GM12878 (cell line): ENCODE measurements at regions not wholly inside any gene's neighbourhood (a gene's known extent, or its start where the extent isn't known, plus 50 kb on each side); places are given as distances from the start of the nearest gene placed in this dataset.

Experiments
- ATAC-seq: fragments of 200-7000 bp; cut with Tn5 transposase; 3 replicates; pipeline ENCODE4 v1.9.1; 2020; ENCODE audit warnings: mild to moderate bottlenecking, moderate library complexity
- BruUV-seq: library from RNA; stranded (reverse); fragments of 400-500 nt; replicated peaks from 2 replicates; lab custom pipeline; 2021; lab: Mats Ljungman, UMichigan
- CTCF ChIA-PET: fragments of 300-600 bp; sonication (Branson Sonifier 250); formaldehyde crosslinking; extraction: SDS; loops from one replicate; lab custom pipeline; 2021; ENCODE audit warnings: inconsistent platforms; lab: Yijun Ruan, JAX
- POLR2A ChIA-PET: fragments of 350-600 bp; formaldehyde crosslinking; extraction: SDS; loops from one replicate; lab custom pipeline; 2021; ENCODE audit warnings: inconsistent platforms; lab: Charles Lee
- RAD21 ChIA-PET: fragments of 300-600 bp; sonication (Branson Sonifier 250); formaldehyde crosslinking; loops from one replicate; lab custom pipeline; 2023; ENCODE audit warnings: antibody characterized with exemption; ENCODE audit not compliant: unreplicated experiment; lab: Charles Lee
- SMC1A ChIA-PET: fragments of 300-600 bp; sonication (Branson Sonifier 250); formaldehyde crosslinking; loops from one replicate; lab custom pipeline; 2023; ENCODE audit not compliant: unreplicated experiment, uncharacterized antibody; lab: Charles Lee
- DNase-seq: peaks from one replicate; pipeline ENCODE4 v3.0.0-alpha.2; 2011; ENCODE audit warnings: low read depth, low spot score
- FAIRE-seq: peaks from 3 replicates; lab custom pipeline; 2011; peaks lifted over from hg19 to GRCh38; lab: Jason Lieb, UNC
- H2AFZ ChIP-seq: 2 replicates; pipeline ENCODE4 v1.6.0; 2011; ENCODE audit warnings: low read depth, low read length, control low read depth; ENCODE audit not compliant: control insufficient read depth
- H3K27ac ChIP-seq: 2 replicates; pipeline ENCODE4 v1.5.1; 2011; ENCODE audit warnings: control low read depth; ENCODE audit not compliant: control insufficient read depth, insufficient read depth
- H3K27me3 ChIP-seq, 2 experiments: replicated peaks in 1 of 2; 2 replicates each; pipeline versions ENCODE4 v1.6.0 to v1.6.1; 2011; ENCODE audit warnings: low read length in 1 of 2; ENCODE audit not compliant: control insufficient read depth in 2 of 2, insufficient read depth in 2 of 2
- H3K36me3 ChIP-seq, 2 experiments: 2 replicates each; pipeline ENCODE4 v1.5.1; 2011; ENCODE audit warnings: low read length in 1 of 2; ENCODE audit not compliant: control insufficient read depth in 2 of 2, insufficient read depth in 2 of 2
- H3K4me1 ChIP-seq: 2 replicates; pipeline ENCODE4 v1.6.1; 2011; ENCODE audit warnings: mild to moderate bottlenecking, low read length, moderate library complexity, mixed read lengths; ENCODE audit not compliant: control insufficient read depth, insufficient read depth
- H3K4me2 ChIP-seq: 2 replicates; pipeline ENCODE4 v1.6.0; 2011; ENCODE audit warnings: control low read depth; ENCODE audit not compliant: control insufficient read depth, insufficient read depth
- H3K4me3 ChIP-seq: fragments of 200-600 bp; sonication (generic); 2 replicates; pipeline ENCODE4 v1.5.1; 2016
- H3K79me2 ChIP-seq: 2 replicates; pipeline ENCODE4 v1.6.0; 2011; ENCODE audit warnings: low read length; ENCODE audit not compliant: control insufficient read depth, insufficient read depth
- H3K9ac ChIP-seq: 2 replicates; pipeline ENCODE4 v1.8.0; 2011; ENCODE audit warnings: low read length, control low read depth, mixed read lengths; ENCODE audit not compliant: control insufficient read depth, insufficient read depth
- H3K9me3 ChIP-seq: replicated peaks from 3 replicates; pipeline ENCODE4 v1.5.1; 2011; ENCODE audit warnings: mild to moderate bottlenecking, low read length; ENCODE audit not compliant: control insufficient read depth, insufficient read depth
- H4K20me1 ChIP-seq: 2 replicates; pipeline ENCODE4 v1.6.0; 2011; ENCODE audit not compliant: control insufficient read depth, insufficient read depth
- CREM ChIP-seq: IDR thresholded peaks from 2 replicates; pipeline ENCODE4 v1.6.1; 2014; ENCODE audit warnings: antibody characterized with exemption, low read depth
- NFXL1 ChIP-seq: fragments of 450-650 bp; IDR thresholded peaks from 2 replicates; pipeline ENCODE4 v1.6.1; 2017; ENCODE audit warnings: antibody characterized with exemption, mild to moderate bottlenecking, borderline replicate concordance
- NR2F1 ChIP-seq: fragments of 450-650 bp; conservative IDR thresholded peaks from 2 replicates; pipeline ENCODE4 v1.6.1; 2017; ENCODE audit warnings: mild to moderate bottlenecking
- RCOR1 ChIP-seq: conservative IDR thresholded peaks from 2 replicates; pipeline ENCODE4 v1.6.1; 2012; ENCODE audit warnings: low read depth, low read length, improper control_type of control experiment
- USF2 ChIP-seq: IDR thresholded peaks from 2 replicates; pipeline ENCODE4 v1.6.1; 2011; ENCODE audit warnings: low read depth, low read length, improper control_type of control experiment, borderline replicate concordance
- ZNF592 ChIP-seq: fragments of 450-650 bp; IDR thresholded peaks from 2 replicates; pipeline ENCODE4 v1.6.1; 2017; ENCODE audit warnings: mild to moderate bottlenecking, moderate library complexity
- in situ Hi-C: fragments of 300-500 bp; cut with MboI; formaldehyde crosslinking; loops from 9 replicates; pipeline ENCODE4 v1.14.3; 2018; ENCODE audit warnings: mixed read lengths
- intact Hi-C: fragments of 100-400 bp; cut with micrococcal nuclease; formaldehyde crosslinking; loops from one replicate; pipeline ENCODE4 v1.14.2; 2022; ENCODE audit not compliant: unreplicated experiment
- TF ChIP-seq, protein P1 (sequence below): fragments of 450-650 bp; IDR thresholded peaks from 2 replicates; pipeline ENCODE4 v1.6.1; 2014; ENCODE audit warnings: mild to moderate bottlenecking

- ChIA-PET CTCF (no interaction called here), POLR2A (no interaction called here), SMC1A (no interaction called here), RAD21 (no interaction called here)
- Histone ChIP-seq H3K4me3 (no peak overlapping the region), H3K36me3 (no peaks in the 10 kb centered on the region), H2AFZ (no peak overlapping the region), H3K27me3 (no peaks in the 10 kb centered on the region), H3K9me3 (no peaks in the 10 kb centered on the region), H3K4me1 (no peaks in the 10 kb centered on the region), H3K27ac (no peak overlapping the region), H3K79me2 (no peaks in the 10 kb centered on the region), H3K9ac (no peak overlapping the region), H4K20me1 (no peaks in the 10 kb centered on the region), H3K4me2 (no peak overlapping the region)
- intact Hi-C loops (no loop called here), in situ Hi-C loops (no loop called here)
- DNase-seq (no peak), FAIRE-seq (no peak), ATAC-seq (no peak)
- BruUV-seq, result no TSS peak
- TF ChIP-seq USF2, result no peak
- no peak for TF ChIP-seq CREM
- no peak for TF ChIP-seq NFXL1
- TF ChIP-seq, protein P1, sequence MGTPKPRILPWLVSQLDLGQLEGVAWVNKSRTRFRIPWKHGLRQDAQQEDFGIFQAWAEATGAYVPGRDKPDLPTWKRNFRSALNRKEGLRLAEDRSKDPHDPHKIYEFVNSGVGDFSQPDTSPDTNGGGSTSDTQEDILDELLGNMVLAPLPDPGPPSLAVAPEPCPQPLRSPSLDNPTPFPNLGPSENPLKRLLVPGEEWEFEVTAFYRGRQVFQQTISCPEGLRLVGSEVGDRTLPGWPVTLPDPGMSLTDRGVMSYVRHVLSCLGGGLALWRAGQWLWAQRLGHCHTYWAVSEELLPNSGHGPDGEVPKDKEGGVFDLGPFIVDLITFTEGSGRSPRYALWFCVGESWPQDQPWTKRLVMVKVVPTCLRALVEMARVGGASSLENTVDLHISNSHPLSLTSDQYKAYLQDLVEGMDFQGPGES, result no peak
- no peak for TF ChIP-seq NR2F1
- TF ChIP-seq ZNF592, result no peak
- no peak for TF ChIP-seq RCOR1
Measured at GRCh38 chr6:86822747-86823146, 114.6 kb upstream of the HTR1E start.
